IPS-20b (cell line): ENCODE measurements at regions not wholly inside any gene's neighbourhood (a gene's known extent, or its start where the extent isn't known, plus 50 kb on each side); places are given as distances from the start of the nearest gene placed in this dataset.

Source experiments
- H3K27ac ChIP-seq: one replicate; pipeline ENCODE4 v1.5.1; 2013; ENCODE audit warnings: low read length
- H3K27me3 ChIP-seq: 2 replicates; pipeline ENCODE4 v1.6.1; 2013; ENCODE audit warnings: mild to moderate bottlenecking, low read length, inconsistent platforms; ENCODE audit not compliant: insufficient read depth
- H3K36me3 ChIP-seq: 2 replicates; pipeline ENCODE4 v1.6.1; 2013; ENCODE audit warnings: low read depth, mild to moderate bottlenecking, inconsistent platforms, low read length, moderate library complexity; ENCODE audit not compliant: insufficient read depth
- H3K4me1 ChIP-seq: 2 replicates; pipeline ENCODE4 v1.6.1; 2013; ENCODE audit warnings: mild to moderate bottlenecking, control low read depth, inconsistent platforms, low read length, moderate library complexity; ENCODE audit not compliant: insufficient read depth
- H3K4me3 ChIP-seq: 2 replicates; pipeline ENCODE4 v1.5.1; 2013; ENCODE audit warnings: mild to moderate bottlenecking, low read length, inconsistent platforms
- H3K9ac ChIP-seq: 2 replicates; pipeline ENCODE4 v1.6.1; 2013; ENCODE audit warnings: low read depth, mild to moderate bottlenecking, inconsistent platforms, low read length, moderate library complexity
- H3K9me3 ChIP-seq: 2 replicates; pipeline ENCODE4 v1.6.1; 2013; ENCODE audit warnings: mild to moderate bottlenecking, low read depth, low read length, inconsistent platforms; ENCODE audit not compliant: insufficient read depth

DNA sequence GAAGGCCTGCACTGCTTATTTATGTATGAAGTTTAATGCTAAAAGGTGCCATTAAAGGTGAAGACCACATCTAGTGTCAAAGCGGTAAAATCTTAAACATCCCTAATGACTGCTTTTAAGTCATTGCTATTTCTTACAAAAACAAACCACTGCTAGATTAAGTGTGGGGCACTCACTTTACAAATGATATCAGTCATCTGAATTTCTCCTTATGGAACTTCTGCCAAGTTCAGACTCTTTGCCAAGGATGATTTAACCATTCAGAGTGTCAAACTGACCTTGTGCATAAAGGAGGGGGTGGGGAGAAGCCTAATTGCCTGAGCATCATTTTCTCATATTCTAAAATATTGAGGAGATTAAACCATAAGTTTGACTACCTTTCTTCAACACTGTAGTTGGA is 271.5 kb downstream of the TGFB2 start:
- Histone ChIP-seq H3K9me3 (no peaks in the 10 kb centered on the region), H3K27me3 (no peaks in the 10 kb centered on the region), H3K36me3 (no peaks in the 10 kb centered on the region), H3K4me1 (peaks cover 15% of the 10 kb centered on the region; the same call in 1 of the 2 replicates), H3K27ac (no peak overlapping the region), H3K4me3 (no peak overlapping the region), H3K9ac (no peak overlapping the region)

GRCh38 chr1:218617986-218618385 is 272.9 kb downstream of the TGFB2 start:
- Histone ChIP-seq H3K9ac (no peak overlapping the region), H3K4me1 (peaks cover 11% of the 10 kb centered on the region; the same call in 1 of the 2 replicates), H3K36me3 (no peaks in the 10 kb centered on the region), H3K4me3 (no peak overlapping the region), H3K27ac (no peak overlapping the region), H3K27me3 (no peaks in the 10 kb centered on the region), H3K9me3 (no peaks in the 10 kb centered on the region)

DNA sequence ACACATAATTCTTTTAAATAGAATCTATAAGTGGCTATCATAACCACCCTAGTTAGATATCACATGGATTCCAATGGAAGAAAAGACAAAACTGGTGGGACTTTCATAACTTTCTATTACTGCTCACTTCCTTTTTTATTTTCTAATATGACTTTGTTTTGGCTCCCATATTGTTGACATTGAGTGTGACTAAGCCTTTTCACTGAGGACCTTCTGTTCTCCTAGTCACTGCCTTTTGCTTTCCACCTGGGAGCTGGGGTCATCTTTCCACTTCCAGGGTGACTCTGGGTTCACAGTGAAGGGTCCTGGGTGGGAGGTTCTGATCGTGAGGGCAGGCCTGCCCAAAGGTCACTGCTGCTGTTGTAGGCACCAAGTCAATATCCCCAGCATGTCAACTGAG is 275.8 kb downstream of the TGFB2 start:
- no peaks in the 10 kb centered on the region for H3K36me3 ChIP-seq
- H3K9me3 ChIP-seq: no peaks in the 10 kb centered on the region
- H3K4me1 ChIP-seq: no peaks in the 10 kb centered on the region
- H3K9ac ChIP-seq: no peak overlapping the region
- no peak overlapping the region for H3K27ac ChIP-seq
- no peak overlapping the region for H3K4me3 ChIP-seq
- no peaks in the 10 kb centered on the region for H3K27me3 ChIP-seq

GRCh38 chr1:218624052-218624451 is 278.9 kb downstream of the TGFB2 start:
- no peaks in the 10 kb centered on the region for H3K36me3 ChIP-seq
- no peaks in the 10 kb centered on the region for H3K27me3 ChIP-seq
- no peak overlapping the region for H3K9ac ChIP-seq
- no peaks in the 10 kb centered on the region for H3K4me1 ChIP-seq
- no peaks in the 10 kb centered on the region for H3K9me3 ChIP-seq
- no peak overlapping the region for H3K4me3 ChIP-seq
- H3K27ac ChIP-seq: no peak overlapping the region

DNA sequence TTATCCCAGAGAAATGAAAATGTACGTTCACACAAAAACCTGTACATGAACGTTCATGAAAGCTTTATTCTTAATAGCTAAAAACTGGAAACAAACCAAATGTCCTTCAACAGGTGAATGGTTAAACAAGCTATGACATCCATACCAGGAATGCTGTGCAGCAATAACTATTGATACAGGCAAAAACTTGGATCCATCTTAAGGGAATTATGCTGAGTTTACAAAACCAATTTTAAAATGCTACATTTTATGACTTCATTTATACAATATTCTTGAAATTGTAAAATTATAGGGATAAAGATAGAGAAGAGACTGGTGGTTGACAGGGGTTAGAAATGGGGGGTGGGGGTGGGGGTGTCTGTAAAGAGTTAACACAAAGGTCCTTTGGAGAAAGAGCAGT is 280.3 kb downstream of the TGFB2 start:
- Histone ChIP-seq H3K9ac (no peak overlapping the region), H3K9me3 (no peaks in the 10 kb centered on the region), H3K27ac (no peak overlapping the region), H3K36me3 (no peaks in the 10 kb centered on the region), H3K4me1 (no peaks in the 10 kb centered on the region), H3K27me3 (no peaks in the 10 kb centered on the region), H3K4me3 (no peak overlapping the region)

- no peaks in the 10 kb centered on the region for H3K27me3 ChIP-seq
- H3K4me3 ChIP-seq: no peak overlapping the region
- no peaks in the 10 kb centered on the region for H3K4me1 ChIP-seq
- H3K9ac ChIP-seq: no peak overlapping the region
- H3K27ac ChIP-seq: no peak overlapping the region
- no peaks in the 10 kb centered on the region for H3K9me3 ChIP-seq
- no peaks in the 10 kb centered on the region for H3K36me3 ChIP-seq
Observed at GRCh38 chr1:218633238-218633988, 288.3 kb downstream of the TGFB2 start.

DNA sequence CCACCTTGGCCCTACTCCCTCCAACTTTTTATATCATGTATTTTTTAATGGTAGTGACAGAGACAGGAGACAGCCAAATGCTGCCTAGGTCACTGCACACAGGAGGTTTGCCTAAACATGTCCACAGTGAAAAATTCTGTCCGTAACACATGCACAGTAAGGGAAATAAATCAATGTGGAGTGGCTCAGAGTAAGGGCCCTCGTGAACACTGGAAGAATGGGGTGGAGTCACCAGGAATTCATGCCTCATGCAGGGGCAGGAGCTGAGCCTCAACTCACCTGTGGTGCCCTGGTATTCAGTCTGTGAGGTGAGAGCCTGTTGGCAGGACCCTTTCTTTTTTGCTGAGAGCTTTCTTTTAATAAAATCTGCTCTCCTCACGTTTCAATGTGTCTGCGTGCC is 289.1 kb downstream of the TGFB2 start:
- Histone ChIP-seq H3K4me1 (no peaks in the 10 kb centered on the region), H3K27ac (no peak overlapping the region), H3K4me3 (no peak overlapping the region), H3K9me3 (no peaks in the 10 kb centered on the region), H3K36me3 (no peaks in the 10 kb centered on the region), H3K27me3 (no peaks in the 10 kb centered on the region), H3K9ac (no peak overlapping the region)

DNA sequence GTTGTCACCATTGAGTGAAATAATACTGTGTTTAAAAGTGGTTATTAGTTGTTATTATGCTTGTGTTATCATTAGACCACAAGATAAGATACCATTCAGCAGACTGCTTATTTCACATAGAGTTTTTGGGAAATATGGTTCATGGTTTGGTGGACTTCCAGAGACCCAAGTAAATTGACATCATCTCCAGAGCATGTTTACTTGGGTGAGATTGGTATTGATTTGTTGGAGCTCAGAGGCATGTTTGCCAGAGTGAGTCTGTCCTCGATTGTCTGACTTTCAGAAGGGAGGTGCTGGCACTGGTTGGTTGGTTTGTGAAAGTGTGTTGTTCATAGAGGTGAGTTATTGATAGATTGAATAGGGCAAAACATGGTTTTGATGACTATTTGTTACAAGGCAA is 291.4 kb downstream of the TGFB2 start:
- no peaks in the 10 kb centered on the region for H3K36me3 ChIP-seq
- H3K4me1 ChIP-seq: no peaks in the 10 kb centered on the region
- no peaks in the 10 kb centered on the region for H3K9me3 ChIP-seq
- no peak overlapping the region for H3K4me3 ChIP-seq
- no peak overlapping the region for H3K9ac ChIP-seq
- H3K27ac ChIP-seq: no peak overlapping the region
- H3K27me3 ChIP-seq: no peaks in the 10 kb centered on the region

GRCh38 chr1:218640173-218640572 is 295.0 kb downstream of the TGFB2 start:
- Histone ChIP-seq H3K4me1 (no peaks in the 10 kb centered on the region), H3K9me3 (no peaks in the 10 kb centered on the region), H3K9ac (no peak overlapping the region), H3K36me3 (no peaks in the 10 kb centered on the region), H3K4me3 (no peak overlapping the region), H3K27me3 (no peaks in the 10 kb centered on the region), H3K27ac (no peak overlapping the region)

GRCh38 chr1:218642033-218642948 is 297.2 kb downstream of the TGFB2 start:
- Histone ChIP-seq H3K4me1 (no peaks in the 10 kb centered on the region), H3K4me3 (no peak overlapping the region), H3K27ac (no peak overlapping the region), H3K27me3 (no peaks in the 10 kb centered on the region), H3K36me3 (no peaks in the 10 kb centered on the region), H3K9ac (no peak overlapping the region), H3K9me3 (no peaks in the 10 kb centered on the region)

- no peaks in the 10 kb centered on the region for H3K9me3 ChIP-seq
- H3K36me3 ChIP-seq: no peaks in the 10 kb centered on the region
- no peak overlapping the region for H3K9ac ChIP-seq
- no peaks in the 10 kb centered on the region for H3K27me3 ChIP-seq
- H3K4me3 ChIP-seq: no peak overlapping the region
- no peaks in the 10 kb centered on the region for H3K4me1 ChIP-seq
- no peak overlapping the region for H3K27ac ChIP-seq
Observed at GRCh38 chr1:218643281-218643680, 298.1 kb downstream of the TGFB2 start.

DNA sequence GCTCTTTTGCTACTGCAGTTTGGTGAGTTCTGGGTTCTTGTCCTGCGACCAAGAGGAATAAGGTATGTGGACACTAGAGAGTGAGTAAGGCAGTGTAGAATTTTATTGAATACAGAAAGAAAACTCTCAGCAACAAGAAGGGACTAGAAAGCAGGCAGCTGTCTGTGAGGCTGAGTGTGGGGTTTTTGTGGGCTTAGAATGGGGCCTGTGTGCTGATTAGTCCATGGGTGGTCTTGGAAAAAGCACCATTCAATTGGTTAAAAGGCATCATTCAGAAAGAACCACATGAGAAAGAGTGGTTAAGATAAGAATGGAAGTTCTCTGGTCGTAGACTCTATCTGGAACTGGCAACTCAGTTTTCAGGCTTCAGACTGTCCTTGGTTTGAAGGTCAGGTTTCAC is 298.8 kb downstream of the TGFB2 start:
- Histone ChIP-seq H3K9me3 (no peaks in the 10 kb centered on the region), H3K27ac (no peak overlapping the region)

More for the DNA sequence above, 298.8 kb downstream of the TGFB2 start:
- no peaks in the 10 kb centered on the region for H3K27me3 ChIP-seq
- no peaks in the 10 kb centered on the region for H3K36me3 ChIP-seq
- no peak overlapping the region for H3K4me3 ChIP-seq
- no peak overlapping the region for H3K9ac ChIP-seq
- H3K4me1 ChIP-seq: no peaks in the 10 kb centered on the region
